ENCODE measurements at regions not wholly inside any gene's neighbourhood (a gene's known extent, or its start where the extent isn't known, plus 50 kb on each side); places are given as distances from the start of the nearest gene placed in this dataset.

DNA sequence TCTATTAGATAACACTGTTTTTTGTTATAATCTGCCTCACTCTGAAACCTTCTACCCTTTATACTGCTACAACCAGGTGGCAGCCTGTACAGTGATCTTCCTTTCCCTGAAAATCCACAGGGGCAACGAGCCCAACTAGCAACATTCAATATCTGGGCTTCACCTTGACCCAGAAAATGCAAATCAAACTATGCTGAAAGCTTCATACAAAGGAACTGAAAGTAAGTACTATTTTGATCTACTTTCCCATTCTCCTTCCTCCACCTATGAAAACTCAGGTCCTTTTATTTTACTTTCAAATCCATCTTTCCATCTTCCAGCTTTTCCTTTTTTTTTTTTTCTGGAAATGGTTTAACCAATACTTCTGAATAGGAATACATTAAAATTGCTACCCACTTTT, 175.8 kb upstream of the CCDC150 start:
- no peaks in the 10 kb centered on the region for H3K4me1 ChIP-seq (ENCODE audit: control insufficient read depth, extremely low read depth, insufficient read depth, low read length)
- no peak for DNase-seq (ENCODE audit: low read depth in 2 of 2)
- H4K20me1 ChIP-seq (ENCODE audit: control insufficient read depth, extremely low read depth, insufficient read depth, low read length), result no peaks in the 10 kb centered on the region
- no peak overlapping the region for H3K4me3 ChIP-seq (replicated peaks in 1 of 4; ENCODE audit: control extremely low read depth in 1 of 4, insufficient read depth in 1 of 4, low read depth in 3 of 4, low read length in 4 of 4)
- H3K27ac ChIP-seq (ENCODE audit: insufficient read depth, low read length), result no peak overlapping the region
- H3K9ac ChIP-seq (ENCODE audit: insufficient read depth, low read length), result no peak overlapping the region
- no peak for TF ChIP-seq EZH2 (IDR thresholded peaks at IDR 0.05; ENCODE audit: low read length, missing control alignments)
- TF ChIP-seq, protein P1, sequence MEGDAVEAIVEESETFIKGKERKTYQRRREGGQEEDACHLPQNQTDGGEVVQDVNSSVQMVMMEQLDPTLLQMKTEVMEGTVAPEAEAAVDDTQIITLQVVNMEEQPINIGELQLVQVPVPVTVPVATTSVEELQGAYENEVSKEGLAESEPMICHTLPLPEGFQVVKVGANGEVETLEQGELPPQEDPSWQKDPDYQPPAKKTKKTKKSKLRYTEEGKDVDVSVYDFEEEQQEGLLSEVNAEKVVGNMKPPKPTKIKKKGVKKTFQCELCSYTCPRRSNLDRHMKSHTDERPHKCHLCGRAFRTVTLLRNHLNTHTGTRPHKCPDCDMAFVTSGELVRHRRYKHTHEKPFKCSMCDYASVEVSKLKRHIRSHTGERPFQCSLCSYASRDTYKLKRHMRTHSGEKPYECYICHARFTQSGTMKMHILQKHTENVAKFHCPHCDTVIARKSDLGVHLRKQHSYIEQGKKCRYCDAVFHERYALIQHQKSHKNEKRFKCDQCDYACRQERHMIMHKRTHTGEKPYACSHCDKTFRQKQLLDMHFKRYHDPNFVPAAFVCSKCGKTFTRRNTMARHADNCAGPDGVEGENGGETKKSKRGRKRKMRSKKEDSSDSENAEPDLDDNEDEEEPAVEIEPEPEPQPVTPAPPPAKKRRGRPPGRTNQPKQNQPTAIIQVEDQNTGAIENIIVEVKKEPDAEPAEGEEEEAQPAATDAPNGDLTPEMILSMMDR (conservative IDR thresholded peaks at IDR 0.05 in 1 of 2, IDR thresholded peaks at IDR 0.05 in 1 of 2; ENCODE audit: low read depth in 1 of 2, low read length in 2 of 2), result no peak
- no peak overlapping the region for H2AFZ ChIP-seq (ENCODE audit: low read length)
- H3K9me3 ChIP-seq (ENCODE audit: control insufficient read depth, insufficient read depth, low read depth, low read length), result no peaks in the 10 kb centered on the region
- H3K4me2 ChIP-seq (ENCODE audit: extremely low read depth, insufficient read depth, low read length), result no peak overlapping the region
- H3K27me3 ChIP-seq (ENCODE audit: control insufficient read depth, insufficient read depth, low read length), result no peaks in the 10 kb centered on the region
- H3K79me2 ChIP-seq (ENCODE audit: control insufficient read depth, insufficient read depth, low read length), result no peaks in the 10 kb centered on the region
- H3K36me3 ChIP-seq (ENCODE audit: control insufficient read depth, insufficient read depth, low read length), result no peaks in the 10 kb centered on the region

GRCh38 chr2:196464311-196464710, 175.2 kb upstream of the CCDC150 start:
- TF ChIP-seq, protein P1 (conservative IDR thresholded peaks at IDR 0.05 in 1 of 2, IDR thresholded peaks at IDR 0.05 in 1 of 2; ENCODE audit: low read depth in 1 of 2, low read length in 2 of 2), result no peak
- no peak for TF ChIP-seq EZH2 (IDR thresholded peaks at IDR 0.05; ENCODE audit: low read length, missing control alignments)
- DNase-seq (ENCODE audit: low read depth in 2 of 2), result peak in 1 of 2 donors; percentile 27
- no peak overlapping the region for H3K4me3 ChIP-seq (replicated peaks in 1 of 4; ENCODE audit: control extremely low read depth in 1 of 4, insufficient read depth in 1 of 4, low read depth in 3 of 4, low read length in 4 of 4)

DNA sequence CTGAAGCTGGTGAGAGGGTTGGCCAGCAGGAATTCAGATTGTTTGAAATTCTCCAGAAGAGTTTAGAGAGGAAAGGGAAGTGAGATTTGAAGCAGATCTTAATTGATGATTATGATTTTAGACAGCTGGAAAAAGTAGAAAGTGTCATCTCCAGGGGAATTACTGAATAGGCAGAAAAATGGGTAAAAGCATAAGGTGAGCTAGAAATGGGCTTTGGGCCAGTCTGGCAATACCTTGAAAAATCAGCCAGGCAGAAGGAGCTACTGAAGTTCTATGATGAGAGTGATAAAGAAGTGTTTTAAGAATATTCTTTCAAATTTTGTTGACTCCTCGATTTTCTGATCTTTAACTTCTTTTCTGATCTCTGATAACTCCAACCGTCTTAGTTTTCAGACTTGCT, 172.9 kb upstream of the CCDC150 start:
- Histone ChIP-seq H3K27me3 (ENCODE audit: control insufficient read depth, insufficient read depth, low read length) (no peaks in the 10 kb centered on the region), H2AFZ (ENCODE audit: low read length) (no peak overlapping the region), H3K4me3 (replicated peaks in 1 of 4; ENCODE audit: control extremely low read depth in 1 of 4, insufficient read depth in 1 of 4, low read depth in 3 of 4, low read length in 4 of 4) (no peak overlapping the region), H3K9ac (ENCODE audit: insufficient read depth, low read length) (no peak overlapping the region), H3K27ac (ENCODE audit: insufficient read depth, low read length) (no peak overlapping the region), H3K36me3 (ENCODE audit: control insufficient read depth, insufficient read depth, low read length) (no peaks in the 10 kb centered on the region), H4K20me1 (ENCODE audit: control insufficient read depth, extremely low read depth, insufficient read depth, low read length) (no peaks in the 10 kb centered on the region), H3K4me2 (ENCODE audit: extremely low read depth, insufficient read depth, low read length) (no peak overlapping the region), H3K9me3 (ENCODE audit: control insufficient read depth, insufficient read depth, low read depth, low read length) (no peaks in the 10 kb centered on the region), H3K4me1 (ENCODE audit: control insufficient read depth, extremely low read depth, insufficient read depth, low read length) (no peaks in the 10 kb centered on the region), H3K79me2 (ENCODE audit: control insufficient read depth, insufficient read depth, low read length) (no peaks in the 10 kb centered on the region)
- DNase-seq (ENCODE audit: low read depth in 2 of 2), result no peak
- TF ChIP-seq, protein P1 (conservative IDR thresholded peaks at IDR 0.05 in 1 of 2, IDR thresholded peaks at IDR 0.05 in 1 of 2; ENCODE audit: low read depth in 1 of 2, low read length in 2 of 2), result no peak
- no peak for TF ChIP-seq EZH2 (IDR thresholded peaks at IDR 0.05; ENCODE audit: low read length, missing control alignments)

More at GRCh38 chr2:196464311-196464710, 175.2 kb upstream of the CCDC150 start:
- Histone ChIP-seq H3K4me1 (ENCODE audit: control insufficient read depth, extremely low read depth, insufficient read depth, low read length) (no peaks in the 10 kb centered on the region), H3K27me3 (ENCODE audit: control insufficient read depth, insufficient read depth, low read length) (no peaks in the 10 kb centered on the region), H3K36me3 (ENCODE audit: control insufficient read depth, insufficient read depth, low read length) (no peaks in the 10 kb centered on the region), H3K27ac (ENCODE audit: insufficient read depth, low read length) (no peak overlapping the region), H3K4me2 (ENCODE audit: extremely low read depth, insufficient read depth, low read length) (no peak overlapping the region), H4K20me1 (ENCODE audit: control insufficient read depth, extremely low read depth, insufficient read depth, low read length) (no peaks in the 10 kb centered on the region), H2AFZ (ENCODE audit: low read length) (no peak overlapping the region), H3K9ac (ENCODE audit: insufficient read depth, low read length) (no peak overlapping the region), H3K79me2 (ENCODE audit: control insufficient read depth, insufficient read depth, low read length) (no peaks in the 10 kb centered on the region), H3K9me3 (ENCODE audit: control insufficient read depth, insufficient read depth, low read depth, low read length) (no peaks in the 10 kb centered on the region)
